Type B pancreatic cell (in vitro differentiated cells): ENCODE measurements at regions not wholly inside any gene's neighbourhood (a gene's known extent, or its start where the extent isn't known, plus 50 kb on each side); places are given as distances from the start of the nearest gene placed in this dataset.

ENCODE experiments used
- DNase-seq: peaks from one replicate; pipeline ENCODE4 v3.0.0; 2021; ENCODE audit warnings: mixed read lengths; ENCODE audit not compliant: unreplicated experiment; ENCODE audit errors: extremely low spot score
- H3K27ac Mint-ChIP-seq: 2 replicates; pipeline ENCODE4 v1.8.0; 2021; ENCODE audit warnings: mild to moderate bottlenecking, mixed read lengths
- H3K27me3 Mint-ChIP-seq: 2 replicates; pipeline ENCODE4 v1.8.0; 2021; ENCODE audit warnings: mixed read lengths
- H3K36me3 Mint-ChIP-seq: 2 replicates; pipeline ENCODE4 v1.8.0; 2021; ENCODE audit warnings: mixed read lengths
- H3K4me1 Mint-ChIP-seq: one replicate; pipeline ENCODE4 v1.8.0; 2021; ENCODE audit warnings: mixed read lengths; ENCODE audit not compliant: unreplicated experiment
- H3K4me3 Mint-ChIP-seq: 2 replicates; pipeline ENCODE4 v1.8.0; 2021; ENCODE audit warnings: mild to moderate bottlenecking, mixed read lengths
- H3K9me3 Mint-ChIP-seq: 2 replicates; pipeline ENCODE4 v1.8.0; 2021; ENCODE audit warnings: mixed read lengths
- TF ChIP-seq, protein P1 (sequence below): fragments of 200-600 bp; sonication (generic); conservative IDR thresholded peaks from 2 replicates; pipeline ENCODE4 v1.5.0; 2021; ENCODE audit warnings: antibody characterized with exemption, mild to moderate bottlenecking

DNA sequence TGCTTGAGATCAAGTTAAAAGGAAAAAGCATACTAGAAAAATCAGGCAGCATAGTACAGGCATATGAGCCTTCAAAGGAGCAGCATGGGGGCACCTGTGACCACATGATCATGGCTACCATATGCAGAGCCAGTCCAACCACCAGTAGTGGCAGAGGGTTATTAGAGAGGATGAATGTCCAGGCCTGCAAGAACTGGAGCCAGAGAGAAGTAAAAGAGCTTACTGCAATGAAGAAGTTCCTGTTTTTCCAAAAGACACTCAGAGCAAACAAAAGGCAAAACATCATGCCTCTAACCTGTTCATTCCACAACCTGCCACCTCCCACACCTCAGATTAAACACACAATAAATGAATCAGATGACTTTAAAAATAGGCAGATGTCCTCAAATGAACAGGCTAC, 99.6 kb upstream of the NAMPT start:
- peak overlapping the region; percentile 22 for H3K27ac Mint-ChIP-seq
- H3K4me3 Mint-ChIP-seq, result no peak overlapping the region
- no peaks in the 10 kb centered on the region for H3K36me3 Mint-ChIP-seq
- DNase-seq, result no peak
- no peaks in the 10 kb centered on the region for H3K9me3 Mint-ChIP-seq
- TF ChIP-seq, protein P1, sequence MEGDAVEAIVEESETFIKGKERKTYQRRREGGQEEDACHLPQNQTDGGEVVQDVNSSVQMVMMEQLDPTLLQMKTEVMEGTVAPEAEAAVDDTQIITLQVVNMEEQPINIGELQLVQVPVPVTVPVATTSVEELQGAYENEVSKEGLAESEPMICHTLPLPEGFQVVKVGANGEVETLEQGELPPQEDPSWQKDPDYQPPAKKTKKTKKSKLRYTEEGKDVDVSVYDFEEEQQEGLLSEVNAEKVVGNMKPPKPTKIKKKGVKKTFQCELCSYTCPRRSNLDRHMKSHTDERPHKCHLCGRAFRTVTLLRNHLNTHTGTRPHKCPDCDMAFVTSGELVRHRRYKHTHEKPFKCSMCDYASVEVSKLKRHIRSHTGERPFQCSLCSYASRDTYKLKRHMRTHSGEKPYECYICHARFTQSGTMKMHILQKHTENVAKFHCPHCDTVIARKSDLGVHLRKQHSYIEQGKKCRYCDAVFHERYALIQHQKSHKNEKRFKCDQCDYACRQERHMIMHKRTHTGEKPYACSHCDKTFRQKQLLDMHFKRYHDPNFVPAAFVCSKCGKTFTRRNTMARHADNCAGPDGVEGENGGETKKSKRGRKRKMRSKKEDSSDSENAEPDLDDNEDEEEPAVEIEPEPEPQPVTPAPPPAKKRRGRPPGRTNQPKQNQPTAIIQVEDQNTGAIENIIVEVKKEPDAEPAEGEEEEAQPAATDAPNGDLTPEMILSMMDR, result no peak
- H3K27me3 Mint-ChIP-seq, result no peaks in the 10 kb centered on the region
- H3K4me1 Mint-ChIP-seq, result peaks cover 3% of the 10 kb centered on the region

DNA sequence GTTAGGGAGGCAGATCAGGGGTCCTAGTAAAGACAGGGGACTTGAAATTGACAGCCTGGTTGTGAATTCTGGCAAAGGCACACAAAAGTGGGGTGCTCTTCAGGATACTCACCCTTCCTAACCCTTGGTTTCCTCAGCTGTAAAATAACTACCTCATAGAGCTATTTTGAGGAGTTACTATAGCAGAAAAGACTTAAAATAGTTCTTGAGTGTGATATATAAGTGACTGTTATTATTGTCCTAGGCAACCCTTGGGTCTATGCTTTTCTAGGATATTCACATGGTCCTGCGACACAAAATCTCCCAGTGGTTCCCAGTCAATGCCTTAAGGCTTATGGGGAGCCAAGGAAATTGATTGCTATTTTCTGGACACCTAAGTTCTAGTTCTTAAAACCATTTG, 98.1 kb upstream of the NAMPT start:
- DNase-seq, result no peak
- H3K4me3 Mint-ChIP-seq, result no peak overlapping the region
- no peak overlapping the region for H3K27ac Mint-ChIP-seq
- H3K27me3 Mint-ChIP-seq, result no peaks in the 10 kb centered on the region
- no peaks in the 10 kb centered on the region for H3K9me3 Mint-ChIP-seq
- no peaks in the 10 kb centered on the region for H3K36me3 Mint-ChIP-seq
- TF ChIP-seq, protein P1, result no peak
- peaks cover 7% of the 10 kb centered on the region for H3K4me1 Mint-ChIP-seq

DNA sequence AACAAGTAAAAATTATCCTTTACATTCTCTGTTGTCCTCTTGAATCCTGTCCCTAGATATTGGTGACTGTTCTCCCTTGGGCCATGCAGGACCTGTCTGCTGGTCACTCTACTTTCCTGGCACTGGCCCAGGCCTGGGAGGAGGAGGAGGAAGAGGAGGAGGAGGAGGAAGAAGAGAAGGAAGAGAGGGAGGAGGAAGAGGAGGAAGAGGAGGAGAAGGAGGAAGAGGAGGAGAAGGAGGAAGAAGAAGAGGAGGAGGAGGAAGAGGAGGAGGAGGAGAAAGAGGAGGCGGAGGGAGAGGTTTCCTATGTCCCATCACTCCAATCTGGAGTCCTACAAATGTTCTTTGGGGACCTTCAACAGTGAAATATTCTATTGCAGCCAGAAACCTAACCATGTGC, 97.3 kb upstream of the NAMPT start:
- no peak for DNase-seq
- Mint-ChIP-seq H3K27ac (no peak overlapping the region), H3K4me1 (peaks cover 7% of the 10 kb centered on the region), H3K4me3 (no peak overlapping the region), H3K9me3 (no peaks in the 10 kb centered on the region), H3K36me3 (no peaks in the 10 kb centered on the region), H3K27me3 (no peaks in the 10 kb centered on the region)
- TF ChIP-seq, protein P1, result no peak

DNA sequence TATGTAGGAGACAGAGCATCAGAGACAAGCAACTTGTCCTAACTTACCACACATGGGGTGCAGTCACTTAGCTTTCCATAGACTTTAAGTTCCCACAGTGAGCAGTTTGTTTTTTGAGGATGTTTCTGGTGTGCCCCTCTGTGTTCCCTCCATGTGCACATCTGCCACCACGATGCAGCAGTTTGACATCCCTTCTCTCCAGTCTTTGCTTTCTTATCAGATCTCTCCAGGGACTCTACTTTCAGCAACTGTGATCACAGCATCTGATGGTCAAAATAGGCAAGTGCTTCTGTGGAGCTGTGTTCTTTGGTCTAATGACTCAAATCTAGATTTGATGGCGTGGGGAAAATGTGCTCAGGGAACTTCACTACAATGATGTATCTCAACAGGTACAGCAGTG, 96.5 kb upstream of the NAMPT start:
- no peak for DNase-seq
- peaks cover 7% of the 10 kb centered on the region for H3K4me1 Mint-ChIP-seq
- H3K36me3 Mint-ChIP-seq, result no peaks in the 10 kb centered on the region
- no peaks in the 10 kb centered on the region for H3K9me3 Mint-ChIP-seq
- H3K4me3 Mint-ChIP-seq, result no peak overlapping the region
- no peak overlapping the region for H3K27ac Mint-ChIP-seq
- TF ChIP-seq, protein P1, result no peak
- H3K27me3 Mint-ChIP-seq, result no peaks in the 10 kb centered on the region

DNA sequence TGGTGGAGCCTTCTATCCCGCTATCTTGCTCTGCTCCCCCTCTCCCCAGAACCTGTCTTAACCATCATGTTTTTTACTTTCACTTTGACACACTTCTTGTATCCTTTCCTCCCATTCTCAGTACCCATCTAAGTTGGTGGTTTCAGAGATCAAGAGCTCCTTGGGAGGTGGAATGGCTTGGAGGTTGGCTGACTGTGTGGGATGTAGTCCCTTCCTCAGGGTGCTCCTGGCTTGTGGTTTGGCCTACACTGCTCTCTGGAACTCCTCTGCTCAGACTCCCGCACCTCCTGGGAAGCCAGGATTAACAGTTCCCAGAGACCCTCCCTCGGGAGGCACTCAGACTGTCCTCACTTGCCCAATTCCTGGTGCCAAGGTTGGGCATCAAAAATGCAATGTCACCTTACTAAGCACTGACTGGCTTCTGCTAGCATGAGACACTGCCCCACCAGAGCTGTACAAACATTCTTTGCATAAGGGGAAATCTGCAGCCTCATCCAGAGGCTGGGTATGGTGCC, 93.1 kb upstream of the NAMPT start:
- H3K4me3 Mint-ChIP-seq, result no peak overlapping the region
- DNase-seq, result no peak
- H3K27me3 Mint-ChIP-seq, result no peaks in the 10 kb centered on the region
- TF ChIP-seq, protein P1, result no peak
- no peak overlapping the region for H3K27ac Mint-ChIP-seq
- H3K4me1 Mint-ChIP-seq, result peaks cover 7% of the 10 kb centered on the region
- H3K9me3 Mint-ChIP-seq, result no peaks in the 10 kb centered on the region
- no peaks in the 10 kb centered on the region for H3K36me3 Mint-ChIP-seq
